Endothelial cell of umbilical vein (primary cell): ENCODE measurements at regions not wholly inside any gene's neighbourhood (a gene's known extent, or its start where the extent isn't known, plus 50 kb on each side); places are given as distances from the start of the nearest gene placed in this dataset.
"Not testable (repeated sequence)": the region's sequence is repeated elsewhere in the genome, so short reads cannot be mapped to it uniquely, and the experiment has no call there.

Source experiments
- BruUV-seq: library from RNA; stranded (reverse); fragments of 400-500 nt; replicated peaks from 2 replicates; lab custom pipeline; 2021; lab: Mats Ljungman, UMichigan
- CTCF ChIA-PET: fragments of 300-600, 350-600 bp; sonication (Branson Sonifier 250); formaldehyde crosslinking; loops from one replicate; lab custom pipeline; 2021; ENCODE audit warnings: antibody characterized with exemption, inconsistent platforms; lab: Charles Lee
- POLR2A ChIA-PET: fragments of 300-600, 350-600 bp; sonication (Branson Sonifier 250); formaldehyde crosslinking; loops from one replicate; lab custom pipeline; 2021; ENCODE audit warnings: antibody characterized with exemption, inconsistent platforms; lab: Charles Lee
- DNase-seq: peaks from one replicate; pipeline ENCODE4 v3.0.0-alpha.2; 2011; ENCODE audit warnings: low read depth, low spot score
- FAIRE-seq: peaks from 2 replicates; lab custom pipeline; 2011; peaks lifted over from hg19 to GRCh38; lab: Jason Lieb, UNC
- H2AFZ ChIP-seq: 2 replicates; pipeline ENCODE4 v1.6.0; 2012; ENCODE audit warnings: low read depth, low read length, control low read depth, inconsistent platforms
- H3K27ac ChIP-seq: 2 replicates; pipeline ENCODE4 v1.5.1; 2011; ENCODE audit warnings: low read depth, mild to moderate bottlenecking, control low read depth, low read length, moderate library complexity; ENCODE audit not compliant: insufficient read depth
- H3K27me3 ChIP-seq, 2 experiments: 2 replicates each; pipeline versions ENCODE4 v1.6.0 to v1.6.1; 2011; ENCODE audit warnings: low read length in 2 of 2, mixed read lengths in 1 of 2; ENCODE audit not compliant: control insufficient read depth in 2 of 2, insufficient read depth in 2 of 2
- H3K36me3 ChIP-seq, 2 experiments: 2 replicates in 1 of 2; 3 replicates in 1 of 2; pipeline ENCODE4 v1.5.1; 2011; ENCODE audit warnings: low read length in 2 of 2, mild to moderate bottlenecking in 1 of 2, moderate library complexity in 1 of 2; ENCODE audit not compliant: control insufficient read depth in 2 of 2, insufficient read depth in 2 of 2; ENCODE audit errors: extremely low read depth in 1 of 2
- H3K4me1 ChIP-seq: 3 replicates; pipeline ENCODE4 v1.5.1; 2011; ENCODE audit warnings: mild to moderate bottlenecking, low read length; ENCODE audit not compliant: control insufficient read depth, insufficient read depth; ENCODE audit errors: extremely low read depth
- H3K4me2 ChIP-seq: 2 replicates; pipeline ENCODE4 v1.6.1; 2011; ENCODE audit warnings: low read length, control low read depth, mixed read lengths; ENCODE audit not compliant: insufficient read depth
- H3K4me3 ChIP-seq, 3 experiments: fragments of 200-600 bp in 1 of 3; sonication (generic), shearing (Covaris generic) in 1 of 3; replicated peaks in 1 of 3; 2 replicates each; pipeline ENCODE4 v1.5.1; 2011 to 2016; ENCODE audit warnings: control low read depth in 3 of 3, low read length in 3 of 3, mild to moderate bottlenecking in 2 of 3, inconsistent platforms in 1 of 3, low read depth in 1 of 3, moderate library complexity in 1 of 3; ENCODE audit not compliant: insufficient read depth in 1 of 3
- H3K79me2 ChIP-seq: 2 replicates; pipeline ENCODE4 v1.6.0; 2012; ENCODE audit warnings: low read length, inconsistent platforms; ENCODE audit not compliant: control insufficient read depth, insufficient read depth
- H3K9ac ChIP-seq: replicated peaks from 2 replicates; pipeline ENCODE3; 2011; ENCODE audit warnings: low read length, control low read depth; ENCODE audit not compliant: insufficient read depth; ENCODE audit errors: extremely low read depth
- H3K9me1 ChIP-seq: replicated peaks from 3 replicates; pipeline ENCODE4 v1.6.0; 2011; ENCODE audit warnings: mild to moderate bottlenecking, low read length; ENCODE audit not compliant: control insufficient read depth, insufficient read depth; ENCODE audit errors: extremely low read depth
- H3K9me3 ChIP-seq: replicated peaks from 2 replicates; pipeline ENCODE4 v1.5.1; 2012; ENCODE audit warnings: low read length, inconsistent platforms; ENCODE audit not compliant: control insufficient read depth, insufficient read depth
- H4K20me1 ChIP-seq: replicated peaks from 2 replicates; pipeline ENCODE3; 2011; ENCODE audit warnings: mild to moderate bottlenecking, low read length; ENCODE audit not compliant: control insufficient read depth, insufficient read depth; ENCODE audit errors: extremely low read depth
- CTCF ChIP-seq, 2 donors: IDR thresholded peaks; 1 replicate in 1 of 2; 2 replicates in 1 of 2; pipeline ENCODE4 v1.5.1; 2011; ENCODE audit warnings: low read length in 2 of 2, mild to moderate bottlenecking in 2 of 2, moderate library complexity in 2 of 2, control low read depth in 1 of 2, inconsistent platforms in 1 of 2, low read depth in 1 of 2; ENCODE audit not compliant: insufficient read depth in 1 of 2; ENCODE audit errors: extremely low read depth in 1 of 2
- MYC ChIP-seq: IDR thresholded peaks from one replicate; pipeline ENCODE4 v1.6.1; 2011; ENCODE audit warnings: mild to moderate bottlenecking, low read depth, low read length
- POLR2AphosphoS5 ChIP-seq: IDR thresholded peaks from 2 replicates; pipeline ENCODE4 v1.6.1; 2012; ENCODE audit warnings: low read depth, mild to moderate bottlenecking, control low read depth, low read length, moderate library complexity; ENCODE audit not compliant: insufficient read depth
- dilution Hi-C: fragments of 300-500 bp; cut with MboI; formaldehyde crosslinking; loops from one replicate; pipeline ENCODE4 v1.15.0; 2019; ENCODE audit warnings: low sequenced_read_pairs; ENCODE audit not compliant: extremely low pct_ligation_motif_present
- intact Hi-C: fragments of 100-400 bp; cut with micrococcal nuclease; formaldehyde crosslinking; loops from one replicate; pipeline ENCODE4 v1.10.0; 2022

GRCh38 chr7:153110606-153111005 is 351.1 kb downstream of the ACTR3B start:
- CTCF ChIA-PET = no interaction called here
- dilution Hi-C loops = no loop called here
- POLR2A ChIA-PET = no interaction called here

GRCh38 chr7:153122255-153122654 is 362.7 kb downstream of the ACTR3B start:
- H3K9me1 ChIP-seq, H3K9ac ChIP-seq, H2AFZ ChIP-seq, H3K27me3 ChIP-seq, H3K4me3 ChIP-seq, intact Hi-C loops, H3K79me2 ChIP-seq, POLR2A ChIA-PET, H3K36me3 ChIP-seq, DNase-seq, CTCF ChIA-PET, H3K27ac ChIP-seq, BruUV-seq, dilution Hi-C loops, H4K20me1 ChIP-seq, H3K4me2 ChIP-seq, FAIRE-seq, H3K9me3 ChIP-seq, H3K4me1 ChIP-seq: not testable (repeated sequence)

More at GRCh38 chr7:153110606-153111005, 351.1 kb downstream of the ACTR3B start:
- no peak overlapping the region for H2AFZ ChIP-seq
- no peak overlapping the region for H3K27ac ChIP-seq
- no peaks in the 10 kb centered on the region for H3K4me1 ChIP-seq
- FAIRE-seq (no peak), DNase-seq (no peak)
- no peaks in the 10 kb centered on the region for H3K9me1 ChIP-seq
- TF ChIP-seq CTCF (IDR thresholded peaks at IDR 0.05; ENCODE audit: extremely low read depth in 1 of 2, insufficient read depth in 1 of 2, low read depth in 1 of 2, low read length in 2 of 2) = no peak
- TF ChIP-seq POLR2AphosphoS5 = no peak
- no peak for TF ChIP-seq MYC
- no peaks in the 10 kb centered on the region for H4K20me1 ChIP-seq
- no peaks in the 10 kb centered on the region for H3K79me2 ChIP-seq
- no peaks in the 10 kb centered on the region for H3K27me3 ChIP-seq
- intact Hi-C loops = no loop called here
- H3K4me2 ChIP-seq = no peak overlapping the region
- peaks cover 8% of the 10 kb centered on the region for H3K9me3 ChIP-seq
- H3K36me3 ChIP-seq = no peaks in the 10 kb centered on the region
- BruUV-seq = no TSS peak
- no peak overlapping the region for H3K4me3 ChIP-seq
- no peak overlapping the region for H3K9ac ChIP-seq
